Right lobe of liver (tissue), 4 donors: ENCODE measurements at regions not wholly inside any gene's neighbourhood (a gene's known extent, or its start where the extent isn't known, plus 50 kb on each side); places are given as distances from the start of the nearest gene placed in this dataset.

Source experiments
- POLR2A ChIP-seq: fragments of 450-650 bp; IDR thresholded peaks from one replicate; pipeline ENCODE4 v1.6.1; 2017; ENCODE audit warnings: antibody characterized with exemption, mild to moderate bottlenecking
- TF ChIP-seq, protein P1 (sequence below), 4 donors: fragments of 200-600 bp in 3 of 4; fragments of 450-650 bp in 1 of 4; IDR thresholded peaks; one replicate each; pipeline versions ENCODE4 v1.5.1 to v1.8.0; 2016 to 2022; ENCODE audit warnings: antibody characterized with exemption in 4 of 4, mild to moderate bottlenecking in 2 of 4
- donor health status: DM: no; HTN: no; CAD: no.
- donor health status: DM: no; HTN: no; CAD: no.
- donor health status: DM: no; HTN: yes; CAD: no.

DNA sequence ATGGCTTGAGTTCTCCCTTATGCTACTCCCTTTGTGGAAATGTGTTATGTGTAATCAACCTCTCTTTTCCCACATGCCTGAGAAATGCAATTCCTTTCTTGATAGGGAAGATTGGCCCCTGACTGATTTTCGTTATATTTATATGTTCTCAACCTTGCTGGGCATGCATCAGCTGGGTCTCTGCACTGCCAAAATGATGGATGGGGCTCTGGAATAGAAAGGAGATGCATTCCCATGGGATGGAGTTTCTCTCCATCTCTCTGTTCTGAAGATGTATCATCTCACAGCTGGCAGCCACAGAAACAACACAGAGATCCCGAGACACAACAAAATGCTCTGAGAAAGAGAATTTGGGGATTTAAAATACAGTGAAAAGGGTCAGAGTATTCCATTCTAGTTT lies 327.7 kb upstream of the LMCD1 start:
- TF ChIP-seq POLR2A, result no peak
- TF ChIP-seq, protein P1, sequence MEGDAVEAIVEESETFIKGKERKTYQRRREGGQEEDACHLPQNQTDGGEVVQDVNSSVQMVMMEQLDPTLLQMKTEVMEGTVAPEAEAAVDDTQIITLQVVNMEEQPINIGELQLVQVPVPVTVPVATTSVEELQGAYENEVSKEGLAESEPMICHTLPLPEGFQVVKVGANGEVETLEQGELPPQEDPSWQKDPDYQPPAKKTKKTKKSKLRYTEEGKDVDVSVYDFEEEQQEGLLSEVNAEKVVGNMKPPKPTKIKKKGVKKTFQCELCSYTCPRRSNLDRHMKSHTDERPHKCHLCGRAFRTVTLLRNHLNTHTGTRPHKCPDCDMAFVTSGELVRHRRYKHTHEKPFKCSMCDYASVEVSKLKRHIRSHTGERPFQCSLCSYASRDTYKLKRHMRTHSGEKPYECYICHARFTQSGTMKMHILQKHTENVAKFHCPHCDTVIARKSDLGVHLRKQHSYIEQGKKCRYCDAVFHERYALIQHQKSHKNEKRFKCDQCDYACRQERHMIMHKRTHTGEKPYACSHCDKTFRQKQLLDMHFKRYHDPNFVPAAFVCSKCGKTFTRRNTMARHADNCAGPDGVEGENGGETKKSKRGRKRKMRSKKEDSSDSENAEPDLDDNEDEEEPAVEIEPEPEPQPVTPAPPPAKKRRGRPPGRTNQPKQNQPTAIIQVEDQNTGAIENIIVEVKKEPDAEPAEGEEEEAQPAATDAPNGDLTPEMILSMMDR (IDR thresholded peaks at IDR 0.05), result no peak
